ENCODE measurements at regions not wholly inside any gene's neighbourhood (a gene's known extent, or its start where the extent isn't known, plus 50 kb on each side); places are given as distances from the start of the nearest gene placed in this dataset.
"Not testable (repeated sequence)": the region's sequence is repeated elsewhere in the genome, so short reads cannot be mapped to it uniquely, and the experiment has no call there.

- no peak for ATAC-seq (ENCODE audit: low read depth)
- Mint-ChIP-seq H3K4me3 (no peak overlapping the region), H3K4me1 (no peaks in the 10 kb centered on the region), H3K27ac (no peak overlapping the region), H3K36me3 (no peaks in the 10 kb centered on the region), H3K9me3 (no peaks in the 10 kb centered on the region), H3K27me3 (peaks cover 13% of the 10 kb centered on the region)
- POLR2A ChIA-PET: no interaction called here
- no peak for DNase-seq
These were observed 116.6 kb upstream of the CACUL1 start for GRCh38 chr10:118871244-118871865.

DNA sequence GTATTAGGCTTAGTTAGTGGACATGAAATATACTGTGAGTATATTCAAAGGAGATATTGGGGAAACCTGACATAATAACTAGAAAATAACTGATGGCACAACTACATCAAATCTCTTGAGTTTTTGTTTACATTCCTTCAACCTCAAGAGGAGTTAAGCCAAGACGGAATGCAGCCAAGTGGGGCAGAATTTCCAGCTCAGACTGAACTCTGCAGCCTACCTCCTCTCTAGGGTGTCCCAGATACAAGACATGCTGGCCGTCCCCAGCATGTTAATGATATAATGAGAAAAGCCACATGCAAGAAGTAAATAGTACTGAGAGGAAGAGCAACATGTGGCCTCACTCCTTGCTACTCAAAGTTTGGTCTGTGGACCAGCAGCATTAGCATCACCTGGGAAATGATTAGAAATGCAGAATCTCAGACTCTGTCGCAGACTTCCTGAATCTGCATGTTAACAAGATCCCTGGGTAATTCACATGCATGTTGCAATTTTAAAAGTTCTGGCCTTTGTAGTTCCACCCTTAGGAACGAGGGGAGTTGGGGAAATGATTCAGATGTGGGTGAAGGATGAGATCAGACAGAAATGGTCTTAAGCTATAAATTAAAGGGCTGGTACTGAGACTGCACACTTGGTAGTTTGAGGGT is 118.4 kb upstream of the CACUL1 start:
- DNase-seq (no peak), ATAC-seq (ENCODE audit: low read depth) (no peak)
- H3K9me3 Mint-ChIP-seq: no peaks in the 10 kb centered on the region
- H3K4me3 Mint-ChIP-seq: no peak overlapping the region
- POLR2A ChIA-PET: no interaction called here
- no peak overlapping the region for H3K27ac Mint-ChIP-seq
- peaks cover 18% of the 10 kb centered on the region for H3K27me3 Mint-ChIP-seq
- H3K4me1 Mint-ChIP-seq: no peaks in the 10 kb centered on the region
- no peaks in the 10 kb centered on the region for H3K36me3 Mint-ChIP-seq

- no peaks in the 10 kb centered on the region for H3K4me1 Mint-ChIP-seq
- no peaks in the 10 kb centered on the region for H3K9me3 Mint-ChIP-seq
- POLR2A ChIA-PET: no interaction called here
- peaks cover 18% of the 10 kb centered on the region for H3K27me3 Mint-ChIP-seq
- DNase-seq (no peak), ATAC-seq (ENCODE audit: low read depth) (no peak)
- H3K36me3 Mint-ChIP-seq: no peaks in the 10 kb centered on the region
- H3K27ac Mint-ChIP-seq: no peak overlapping the region
- no peak overlapping the region for H3K4me3 Mint-ChIP-seq
These were observed 119.0 kb upstream of the CACUL1 start for GRCh38 chr10:118873738-118874105.

- Mint-ChIP-seq H3K27ac (no peak overlapping the region), H3K36me3 (no peaks in the 10 kb centered on the region), H3K27me3 (peaks cover 18% of the 10 kb centered on the region), H3K4me3 (no peak overlapping the region), H3K9me3 (no peaks in the 10 kb centered on the region), H3K4me1 (no peaks in the 10 kb centered on the region)
- no peak for DNase-seq
- no peak for ATAC-seq (ENCODE audit: low read depth)
- POLR2A ChIA-PET: no interaction called here
These were observed 119.4 kb upstream of the CACUL1 start for GRCh38 chr10:118874171-118874570.

DNA sequence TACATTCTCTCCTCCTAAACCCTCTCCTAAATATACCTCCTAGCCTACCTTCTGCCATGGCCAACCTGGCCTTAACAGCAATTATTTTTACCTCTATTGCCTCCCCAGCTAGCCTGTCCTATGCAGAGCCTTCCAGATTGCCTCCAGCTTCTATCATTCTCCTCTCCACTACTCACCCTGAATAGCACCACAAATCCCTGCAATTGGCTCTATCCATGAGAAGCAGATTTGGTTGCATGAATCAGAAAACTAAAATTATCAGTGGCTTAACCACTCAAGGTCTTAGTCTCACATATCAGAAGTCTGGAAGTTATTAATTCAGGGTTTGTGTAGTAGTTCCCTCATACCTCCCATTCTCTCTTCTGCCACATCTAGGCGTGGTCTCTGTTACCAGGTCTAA is 120.3 kb upstream of the CACUL1 start:
- POLR2A ChIA-PET: no interaction called here
- Mint-ChIP-seq H3K4me3 (no peak overlapping the region), H3K36me3 (no peaks in the 10 kb centered on the region), H3K9me3 (no peaks in the 10 kb centered on the region), H3K27me3 (peaks cover 20% of the 10 kb centered on the region), H3K27ac (no peak overlapping the region), H3K4me1 (no peaks in the 10 kb centered on the region)
- ATAC-seq (ENCODE audit: low read depth): no peak
- no peak for DNase-seq

DNA sequence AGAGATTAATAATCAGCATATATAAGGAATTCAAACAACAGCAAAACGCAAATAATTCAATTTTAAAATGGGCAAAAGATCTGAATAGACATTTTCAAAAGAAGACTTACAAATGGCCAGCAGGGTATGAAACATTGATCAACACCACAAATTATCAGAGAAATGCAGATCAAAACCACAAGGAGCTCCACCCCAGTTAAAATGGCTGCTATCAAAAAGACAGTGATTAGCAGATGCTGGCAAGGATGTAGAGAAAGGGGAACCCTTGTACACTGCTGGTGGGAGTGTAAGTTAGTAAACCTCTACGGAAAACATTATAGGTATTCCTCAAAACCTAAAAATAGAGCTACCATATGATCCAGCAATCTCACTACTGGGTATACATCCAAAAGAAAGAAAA is 128.0 kb upstream of the CACUL1 start:
- H3K36me3 Mint-ChIP-seq: no peaks in the 10 kb centered on the region
- DNase-seq (no peak), ATAC-seq (ENCODE audit: low read depth) (no peak)
- no peak overlapping the region for H3K27ac Mint-ChIP-seq
- H3K27me3 Mint-ChIP-seq: peaks cover 38% of the 10 kb centered on the region
- H3K9me3 Mint-ChIP-seq: no peaks in the 10 kb centered on the region
- H3K4me1 Mint-ChIP-seq: no peaks in the 10 kb centered on the region
- POLR2A ChIA-PET: no interaction called here
- no peak overlapping the region for H3K4me3 Mint-ChIP-seq

GRCh38 chr10:118892255-118892654 is 137.3 kb upstream of the NANOS1 start:
- ATAC-seq (ENCODE audit: low read depth) (no peak), DNase-seq (no peak)
- Mint-ChIP-seq H3K4me3 (no peak overlapping the region), H3K9me3 (peaks cover 5% of the 10 kb centered on the region), H3K27ac (no peak overlapping the region), H3K27me3 (peaks cover 11% of the 10 kb centered on the region), H3K4me1 (no peaks in the 10 kb centered on the region), H3K36me3 (no peaks in the 10 kb centered on the region)
- POLR2A ChIA-PET: no interaction called here

DNA sequence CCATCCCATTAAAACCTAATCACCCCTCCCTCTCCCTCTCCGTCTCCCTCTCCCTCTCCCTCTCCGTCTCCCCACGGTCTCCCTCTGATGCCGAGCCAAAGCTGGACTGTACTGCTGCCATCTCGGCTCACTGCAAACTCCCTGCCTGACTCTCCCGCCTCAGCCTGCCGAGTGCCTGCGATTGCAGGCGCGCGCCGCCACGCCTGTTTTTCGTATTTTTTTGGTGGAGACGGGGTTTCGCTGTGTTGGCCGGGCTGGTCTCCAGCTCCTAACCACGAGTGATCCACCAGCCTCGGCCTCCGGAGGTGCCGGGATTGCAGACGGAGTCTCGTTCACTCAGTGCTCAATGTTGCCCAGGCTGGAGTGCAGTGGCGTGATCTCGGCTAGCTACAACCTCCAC is 134.6 kb upstream of the NANOS1 start:
- H3K4me1 Mint-ChIP-seq; H3K27me3 Mint-ChIP-seq; H3K27ac Mint-ChIP-seq; POLR2A ChIA-PET; DNase-seq; H3K9me3 Mint-ChIP-seq; ATAC-seq (ENCODE audit: low read depth); H3K4me3 Mint-ChIP-seq; H3K36me3 Mint-ChIP-seq: not testable (repeated sequence)

DNA sequence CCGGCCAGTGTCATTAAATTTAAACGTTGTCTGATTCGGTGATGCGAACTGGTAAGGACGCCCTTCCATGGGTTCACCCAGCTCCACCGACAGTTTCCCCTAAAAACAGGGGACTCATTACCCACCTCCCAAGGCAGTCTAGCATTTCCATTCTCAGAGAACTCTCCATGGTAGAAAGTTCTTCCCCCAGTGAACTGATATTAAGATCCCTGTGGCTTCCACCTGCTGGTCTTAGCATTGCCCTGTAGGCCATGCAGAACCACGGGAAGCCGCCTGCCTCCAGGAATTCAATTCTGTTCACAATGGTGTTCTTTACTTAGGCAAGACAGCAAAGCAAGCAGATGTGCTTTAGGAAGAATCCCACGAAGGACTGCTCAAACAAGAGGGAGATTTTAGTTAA is 128.9 kb upstream of the NANOS1 start:
- peaks cover 12% of the 10 kb centered on the region for H3K27me3 Mint-ChIP-seq
- ATAC-seq (ENCODE audit: low read depth) (no peak), DNase-seq (no peak)
- no peaks in the 10 kb centered on the region for H3K36me3 Mint-ChIP-seq
- H3K9me3 Mint-ChIP-seq: peaks cover 2% of the 10 kb centered on the region
- no peaks in the 10 kb centered on the region for H3K4me1 Mint-ChIP-seq
- H3K27ac Mint-ChIP-seq: no peak overlapping the region
- no peak overlapping the region for H3K4me3 Mint-ChIP-seq
- POLR2A ChIA-PET: no interaction called here

DNA sequence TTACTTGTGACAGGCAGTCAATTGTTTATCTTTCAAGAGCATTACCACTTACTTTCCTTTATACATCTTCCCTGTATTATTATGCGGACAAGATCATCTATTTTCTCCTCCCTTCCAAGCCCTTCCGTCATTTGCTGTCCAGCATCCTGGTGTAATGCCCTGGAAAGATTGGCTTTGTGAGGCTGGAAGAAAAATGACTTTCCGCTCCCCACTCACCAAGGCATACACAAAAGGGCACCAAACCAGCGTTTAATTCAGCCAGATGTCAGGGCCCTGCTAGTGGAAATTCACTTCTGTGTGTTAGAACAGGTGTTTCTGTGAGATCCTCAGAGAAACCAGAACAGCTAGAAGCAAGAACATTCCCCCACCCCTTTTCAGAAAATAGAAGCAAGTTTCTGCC is 128.1 kb upstream of the NANOS1 start:
- Mint-ChIP-seq H3K27me3 (peaks cover 13% of the 10 kb centered on the region), H3K9me3 (peaks cover 3% of the 10 kb centered on the region), H3K27ac (no peak overlapping the region), H3K4me1 (no peaks in the 10 kb centered on the region), H3K36me3 (no peaks in the 10 kb centered on the region), H3K4me3 (no peak overlapping the region)
- ATAC-seq (ENCODE audit: low read depth): no peak
- POLR2A ChIA-PET: no interaction called here
- no peak for DNase-seq

DNA sequence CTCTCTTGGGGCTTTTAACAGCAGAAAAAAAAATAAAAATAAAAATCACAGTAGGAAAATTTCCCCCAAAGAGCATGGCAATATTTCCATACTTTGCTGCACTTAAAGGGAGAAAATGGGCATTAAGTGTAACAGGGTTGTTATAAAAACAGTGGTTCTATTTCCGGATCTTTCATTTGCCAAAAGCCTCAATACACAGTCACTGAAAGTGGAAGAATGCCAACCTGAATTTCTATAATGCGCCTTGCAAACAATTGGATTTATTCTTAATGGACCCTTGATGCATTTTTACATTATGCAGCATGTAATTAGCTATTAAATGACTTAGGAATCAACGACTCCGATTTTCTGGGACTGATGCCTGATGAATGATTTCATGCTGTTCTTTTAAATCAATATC is 127.6 kb upstream of the NANOS1 start:
- DNase-seq: no peak
- Mint-ChIP-seq H3K27ac (no peak overlapping the region), H3K4me1 (no peaks in the 10 kb centered on the region), H3K9me3 (peaks cover 3% of the 10 kb centered on the region), H3K36me3 (no peaks in the 10 kb centered on the region), H3K4me3 (no peak overlapping the region), H3K27me3 (peaks cover 13% of the 10 kb centered on the region)
- POLR2A ChIA-PET: no interaction called here
- ATAC-seq (ENCODE audit: low read depth): no peak

- DNase-seq; ATAC-seq (ENCODE audit: low read depth); H3K36me3 Mint-ChIP-seq; H3K4me1 Mint-ChIP-seq; H3K4me3 Mint-ChIP-seq; H3K27ac Mint-ChIP-seq; H3K9me3 Mint-ChIP-seq; POLR2A ChIA-PET: not testable (repeated sequence)
- peaks cover 13% of the 10 kb centered on the region for H3K27me3 Mint-ChIP-seq
These were observed 126.9 kb upstream of the NANOS1 start for GRCh38 chr10:118902656-118903055.

DNA sequence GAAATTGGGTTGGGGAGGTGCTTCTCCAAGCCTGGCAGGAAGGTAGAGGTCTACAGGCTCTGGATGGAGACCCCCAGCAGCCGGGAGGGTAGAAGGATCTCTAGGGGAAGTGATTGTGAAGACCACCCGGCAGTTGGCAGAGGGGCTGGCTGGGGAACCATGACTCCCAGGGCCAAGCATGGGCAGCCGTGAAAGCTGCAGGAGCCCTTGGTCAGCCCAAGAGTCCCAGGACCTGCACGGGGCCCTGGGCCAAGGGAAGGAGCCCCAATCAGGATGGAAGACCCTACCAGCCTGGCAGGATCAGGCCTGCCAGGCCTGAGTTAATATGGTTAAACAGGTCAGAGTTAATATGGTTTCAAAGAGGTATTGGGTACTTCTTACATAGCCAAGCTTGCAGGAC is 126.3 kb upstream of the NANOS1 start:
- ATAC-seq (ENCODE audit: low read depth): no peak
- POLR2A ChIA-PET: no interaction called here
- H3K27me3 Mint-ChIP-seq: peaks cover 13% of the 10 kb centered on the region

DNA sequence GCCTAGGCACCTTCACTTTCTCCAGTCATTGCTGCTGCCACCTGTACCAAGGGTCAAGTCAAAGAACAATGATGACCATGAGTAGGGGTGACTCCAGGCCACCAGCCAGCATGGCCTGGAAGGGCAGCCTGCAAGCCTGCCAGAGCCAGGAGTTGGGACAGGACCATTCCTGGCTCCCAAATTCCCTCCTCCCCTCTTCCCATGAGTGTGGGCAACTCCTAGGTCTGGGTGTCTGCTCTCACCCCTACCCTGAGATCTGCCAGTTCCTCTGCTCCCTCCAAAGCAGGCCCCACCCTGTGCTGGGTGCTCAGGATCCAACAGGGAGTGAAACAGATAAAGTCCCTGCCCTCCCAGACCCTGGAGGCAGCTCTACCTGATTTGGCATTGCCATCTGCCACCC is 125.8 kb upstream of the NANOS1 start:
- Mint-ChIP-seq H3K9me3 (peaks cover 3% of the 10 kb centered on the region), H3K4me1 (no peaks in the 10 kb centered on the region), H3K36me3 (no peaks in the 10 kb centered on the region), H3K4me3 (no peak overlapping the region), H3K27ac (no peak overlapping the region), H3K27me3 (peaks cover 13% of the 10 kb centered on the region)
- ATAC-seq (ENCODE audit: low read depth) (no peak), DNase-seq (no peak)
- POLR2A ChIA-PET: no interaction called here

More for the DNA sequence above, 126.3 kb upstream of the NANOS1 start:
- Mint-ChIP-seq H3K36me3 (no peaks in the 10 kb centered on the region), H3K4me1 (no peaks in the 10 kb centered on the region), H3K4me3 (no peak overlapping the region), H3K27ac (no peak overlapping the region), H3K9me3 (peaks cover 3% of the 10 kb centered on the region)
- no peak for DNase-seq

DNA sequence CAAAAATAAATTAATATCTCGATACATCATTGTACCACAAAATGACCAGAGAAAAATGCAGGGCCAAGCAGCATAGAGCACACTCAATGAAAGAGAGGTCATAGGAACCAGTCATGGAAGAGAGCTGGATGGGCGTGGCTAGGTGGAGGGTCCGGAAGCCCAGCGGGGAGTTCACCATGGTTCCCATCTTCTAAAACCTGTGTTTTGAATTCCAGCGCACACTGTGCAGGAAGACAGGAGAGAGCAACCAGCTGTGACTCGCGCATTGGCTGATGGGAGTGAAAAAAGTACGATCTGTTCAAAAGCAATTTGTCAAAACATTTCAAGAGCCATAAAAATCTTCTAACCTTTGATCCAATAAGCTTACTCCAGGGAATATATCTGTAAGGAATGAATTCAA is 125.2 kb upstream of the NANOS1 start:
- no peak for DNase-seq
- POLR2A ChIA-PET: no interaction called here
- Mint-ChIP-seq H3K27ac (no peak overlapping the region), H3K9me3 (peaks cover 3% of the 10 kb centered on the region), H3K27me3 (peaks cover 13% of the 10 kb centered on the region), H3K4me1 (no peaks in the 10 kb centered on the region), H3K4me3 (no peak overlapping the region), H3K36me3 (no peaks in the 10 kb centered on the region)
- no peak for ATAC-seq (ENCODE audit: low read depth)
